Effector memory CD8-positive, alpha-beta T cell (primary cell): ENCODE measurements at regions not wholly inside any gene's neighbourhood (a gene's known extent, or its start where the extent isn't known, plus 50 kb on each side); places are given as distances from the start of the nearest gene placed in this dataset.

Experiments used
- ATAC-seq: fragments of 150-1000 bp; cut with Tn5 transposase; replicated peaks from 2 replicates; pipeline ENCODE4 v1.10.0; 2021; ENCODE audit warnings: mild to moderate bottlenecking, moderate library complexity
- DNase-seq, 3 experiments: peaks; one replicate each; pipeline ENCODE4 v3.0.0; 2021
- H3K27ac Mint-ChIP-seq, 2 donors: one replicate each; pipeline ENCODE4 v1.8.0; 2022; ENCODE audit warnings: mild to moderate bottlenecking in 2 of 2, mixed read lengths in 2 of 2, moderate library complexity in 2 of 2
- H3K27me3 Mint-ChIP-seq, 2 donors: one replicate each; pipeline ENCODE4 v1.8.0; 2022; ENCODE audit warnings: mixed read lengths in 2 of 2
- H3K36me3 Mint-ChIP-seq: one replicate; pipeline ENCODE4 v1.8.0; 2022; ENCODE audit warnings: mild to moderate bottlenecking, moderate library complexity, mixed read lengths; ENCODE audit not compliant: insufficient read depth
- H3K4me1 Mint-ChIP-seq, 2 donors: one replicate each; pipeline ENCODE4 v1.8.0; 2022; ENCODE audit warnings: low read depth in 2 of 2, mixed read lengths in 2 of 2
- H3K4me3 Mint-ChIP-seq, 2 donors: one replicate each; pipeline ENCODE4 v1.8.0; 2022; ENCODE audit warnings: mild to moderate bottlenecking in 2 of 2, mixed read lengths in 2 of 2, moderate library complexity in 2 of 2
- H3K9me3 Mint-ChIP-seq, 2 donors: one replicate each; pipeline ENCODE4 v1.8.0; 2022; ENCODE audit warnings: mixed read lengths in 2 of 2

DNA sequence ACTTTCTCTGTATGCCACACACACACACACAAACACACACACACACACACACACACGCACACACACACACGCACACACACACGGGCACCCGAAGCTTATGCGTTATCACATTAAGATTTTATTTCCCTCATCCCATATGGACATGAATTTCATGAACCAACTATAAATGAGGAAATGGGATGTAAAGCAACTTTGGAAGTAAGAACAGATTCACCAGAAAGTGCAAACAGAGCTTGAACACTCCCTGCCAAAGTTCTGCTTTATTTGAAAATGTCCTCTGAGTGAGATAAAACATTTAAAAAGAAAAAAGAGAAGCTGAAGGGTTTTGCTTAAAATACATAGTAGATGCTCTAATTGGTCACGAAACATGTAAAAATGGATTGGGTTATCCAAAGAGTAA lies 90.4 kb upstream of the OTX2 start:
- Mint-ChIP-seq H3K4me3 (no peak overlapping the region), H3K4me1 (no peaks in the 10 kb centered on the region), H3K27me3 (peaks cover 0 to 9% of the 10 kb centered on the region in 2 donors), H3K9me3 (peaks cover 0 to 2% of the 10 kb centered on the region in 2 donors), H3K27ac (no peak overlapping the region), H3K36me3 (no peaks in the 10 kb centered on the region)
- no peak for DNase-seq
- ATAC-seq = no peak

GRCh38 chr14:56899829-56900228 lies 89.5 kb upstream of the OTX2 start:
- Mint-ChIP-seq H3K9me3 (peaks cover 0 to 2% of the 10 kb centered on the region in 2 donors), H3K4me3 (no peak overlapping the region), H3K27ac (no peak overlapping the region), H3K4me1 (no peaks in the 10 kb centered on the region), H3K27me3 (peaks cover 6 to 18% of the 10 kb centered on the region in 2 donors), H3K36me3 (no peaks in the 10 kb centered on the region)
- ATAC-seq (no peak), DNase-seq (no peak)

DNA sequence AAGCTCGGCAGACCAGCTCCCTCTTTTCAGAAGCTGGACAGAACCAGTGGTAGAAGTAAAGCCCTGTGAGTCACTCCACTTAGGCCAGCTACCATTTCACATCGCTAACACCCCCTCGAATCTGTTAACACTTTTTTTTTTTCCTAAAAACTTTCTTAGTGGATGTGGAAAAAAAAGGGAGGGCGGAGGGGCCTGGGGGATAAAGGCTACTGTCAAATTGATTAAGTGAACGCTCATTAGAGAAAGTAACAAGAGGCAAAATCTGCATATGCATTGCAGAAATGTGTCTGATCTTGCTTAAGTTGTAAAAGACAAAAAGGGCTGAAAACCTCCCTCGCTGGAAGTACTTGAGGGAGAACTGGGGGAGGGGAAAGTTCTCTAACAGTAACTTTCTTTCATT lies 86.6 kb upstream of the OTX2 start:
- Mint-ChIP-seq H3K9me3 (peaks cover 0 to 2% of the 10 kb centered on the region in 2 donors), H3K4me1 (no peaks in the 10 kb centered on the region), H3K27me3 (peaks cover 14 to 38% of the 10 kb centered on the region in 2 donors), H3K4me3 (no peak overlapping the region), H3K36me3 (no peaks in the 10 kb centered on the region), H3K27ac (no peak overlapping the region)
- no peak for ATAC-seq
- no peak for DNase-seq

GRCh38 chr14:56896231-56896630 lies 86.0 kb upstream of the OTX2 start:
- H3K4me1 Mint-ChIP-seq = no peaks in the 10 kb centered on the region
- H3K9me3 Mint-ChIP-seq = peaks cover 0 to 2% of the 10 kb centered on the region in 2 donors
- H3K36me3 Mint-ChIP-seq = no peaks in the 10 kb centered on the region
- H3K4me3 Mint-ChIP-seq = no peak overlapping the region
- peaks cover 14 to 38% of the 10 kb centered on the region in 2 donors for H3K27me3 Mint-ChIP-seq
- ATAC-seq = no peak
- no peak for DNase-seq
- no peak overlapping the region for H3K27ac Mint-ChIP-seq

DNA sequence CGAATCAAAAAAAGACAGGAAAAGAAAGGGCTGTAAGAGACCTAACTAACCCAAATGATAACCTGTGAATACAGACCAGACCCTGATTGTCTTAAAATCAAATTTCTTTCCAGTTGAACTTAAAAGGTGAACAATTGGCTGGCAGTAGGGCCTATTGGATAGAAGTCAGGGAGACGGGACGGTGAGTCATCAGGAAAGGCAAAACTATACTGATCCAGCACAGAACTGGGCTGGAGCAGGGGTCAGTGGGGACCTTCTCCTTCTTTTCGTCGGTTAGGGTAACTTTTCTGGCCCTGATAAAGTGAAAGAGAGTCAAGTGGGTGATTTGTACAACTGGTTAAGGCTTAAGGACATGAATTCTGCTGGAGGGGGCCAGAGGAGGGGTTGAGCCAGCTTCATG lies 84.9 kb upstream of the OTX2 start:
- DNase-seq (no peak), ATAC-seq (no peak)
- Mint-ChIP-seq H3K36me3 (no peaks in the 10 kb centered on the region), H3K27me3 (peaks cover 14 to 32% of the 10 kb centered on the region in 2 donors), H3K4me3 (no peak overlapping the region), H3K27ac (no peak overlapping the region), H3K4me1 (no peaks in the 10 kb centered on the region), H3K9me3 (peaks cover 0 to 2% of the 10 kb centered on the region in 2 donors)

DNA sequence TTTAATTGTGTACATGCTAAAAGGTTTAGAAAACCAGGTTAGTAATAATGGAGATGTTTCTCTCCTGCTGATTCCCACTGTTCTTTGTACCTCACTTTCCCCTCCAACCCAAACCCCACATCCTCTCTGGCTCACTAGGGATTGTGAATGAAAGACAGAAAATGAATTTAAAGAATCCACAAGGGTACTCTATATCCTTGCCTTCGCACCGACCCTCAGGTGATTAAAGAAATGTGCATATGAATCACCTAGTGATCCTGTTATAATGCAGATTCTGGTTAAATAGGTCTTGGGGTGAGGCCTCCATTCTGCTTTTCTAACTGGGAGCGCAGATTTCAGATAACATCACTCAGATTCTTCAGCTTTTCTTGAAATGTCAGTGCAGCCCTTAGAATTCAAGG lies 84.3 kb upstream of the OTX2 start:
- H3K4me3 Mint-ChIP-seq = no peak overlapping the region
- ATAC-seq (no peak), DNase-seq (no peak)
- H3K27ac Mint-ChIP-seq = no peak overlapping the region
- no peaks in the 10 kb centered on the region for H3K36me3 Mint-ChIP-seq
- H3K4me1 Mint-ChIP-seq = no peaks in the 10 kb centered on the region
- H3K9me3 Mint-ChIP-seq = peaks cover 0 to 2% of the 10 kb centered on the region in 2 donors
- H3K27me3 Mint-ChIP-seq = peaks cover 14 to 30% of the 10 kb centered on the region in 2 donors

- no peak overlapping the region for H3K4me3 Mint-ChIP-seq
Measured at GRCh38 chr14:56892959-56893358, 82.7 kb upstream of the OTX2 start.

GRCh38 chr14:56891226-56891625 lies 80.9 kb upstream of the OTX2 start:
- Mint-ChIP-seq H3K27me3 (peaks cover 23 to 51% of the 10 kb centered on the region in 2 donors), H3K27ac (no peak overlapping the region), H3K9me3 (peaks cover 0 to 2% of the 10 kb centered on the region in 2 donors), H3K4me1 (no peaks in the 10 kb centered on the region), H3K36me3 (no peaks in the 10 kb centered on the region), H3K4me3 (no peak overlapping the region)
- DNase-seq = no peak
- ATAC-seq = no peak

More at GRCh38 chr14:56892959-56893358, 82.7 kb upstream of the OTX2 start:
- DNase-seq (no peak), ATAC-seq (no peak)
- Mint-ChIP-seq H3K4me1 (no peaks in the 10 kb centered on the region), H3K27ac (no peak overlapping the region), H3K36me3 (no peaks in the 10 kb centered on the region), H3K27me3 (peaks cover 23 to 44% of the 10 kb centered on the region in 2 donors), H3K9me3 (peaks cover 0 to 2% of the 10 kb centered on the region in 2 donors)

- Mint-ChIP-seq H3K4me3 (no peak overlapping the region), H3K4me1 (no peaks in the 10 kb centered on the region), H3K27me3 (peaks cover 16 to 40% of the 10 kb centered on the region in 2 donors), H3K36me3 (no peaks in the 10 kb centered on the region), H3K9me3 (no peaks in the 10 kb centered on the region), H3K27ac (no peak overlapping the region)
- ATAC-seq (no peak), DNase-seq (no peak)
Measured at GRCh38 chr14:56889705-56890104, 79.4 kb upstream of the OTX2 start.

DNA sequence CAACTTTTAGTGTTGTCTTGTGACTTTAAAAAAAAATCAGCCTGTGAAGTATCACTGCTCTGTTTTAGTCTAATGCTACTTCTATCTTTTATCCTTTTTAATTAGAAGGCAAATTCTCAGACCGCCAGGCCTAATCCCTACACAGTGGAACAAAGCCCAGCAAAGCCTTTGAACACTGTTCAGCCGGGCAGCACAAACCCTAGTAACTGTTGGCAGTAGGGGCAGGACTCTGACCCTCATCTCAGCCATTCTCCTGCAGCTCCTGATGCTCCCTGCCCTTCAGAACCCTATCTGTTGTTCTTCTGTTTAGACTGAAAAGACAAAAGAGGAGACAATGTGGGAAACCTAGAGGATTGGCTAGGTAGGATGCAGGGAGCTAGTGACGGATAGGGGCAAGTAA lies 78.0 kb upstream of the OTX2 start:
- peaks cover 20 to 36% of the 10 kb centered on the region in 2 donors for H3K27me3 Mint-ChIP-seq

DNA sequence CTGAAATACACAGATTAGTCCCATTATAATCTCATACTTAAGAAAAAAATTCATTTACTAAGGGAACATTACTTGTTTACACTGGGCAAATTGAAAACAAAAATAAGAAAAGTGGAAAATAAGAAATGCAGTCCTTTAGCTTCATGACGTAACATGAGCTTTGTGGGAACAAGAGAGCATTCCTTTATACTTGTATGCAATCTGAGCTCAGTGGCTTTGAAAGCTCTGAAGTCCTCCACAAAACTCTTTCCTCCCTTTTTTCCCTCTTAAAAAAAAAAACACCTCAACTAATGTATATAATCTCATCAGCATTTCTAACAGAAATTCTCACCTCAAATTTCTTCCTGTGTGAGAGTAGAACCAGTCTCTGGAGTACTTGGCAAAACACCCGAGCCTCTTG lies 76.9 kb upstream of the OTX2 start:
- ATAC-seq (no peak), DNase-seq (no peak)
- Mint-ChIP-seq H3K4me1 (no peaks in the 10 kb centered on the region), H3K9me3 (no peaks in the 10 kb centered on the region), H3K4me3 (no peak overlapping the region), H3K27ac (no peak overlapping the region), H3K36me3 (no peaks in the 10 kb centered on the region), H3K27me3 (peaks cover 13 to 31% of the 10 kb centered on the region in 2 donors)

More for the DNA sequence above, 78.0 kb upstream of the OTX2 start:
- ATAC-seq (no peak), DNase-seq (no peak)
- no peaks in the 10 kb centered on the region for H3K36me3 Mint-ChIP-seq
- H3K9me3 Mint-ChIP-seq = no peaks in the 10 kb centered on the region
- no peak overlapping the region for H3K4me3 Mint-ChIP-seq
- no peaks in the 10 kb centered on the region for H3K4me1 Mint-ChIP-seq
- H3K27ac Mint-ChIP-seq = no peak overlapping the region

- Mint-ChIP-seq H3K4me1 (no peaks in the 10 kb centered on the region), H3K36me3 (no peaks in the 10 kb centered on the region), H3K27ac (no peak overlapping the region), H3K27me3 (peaks cover 13 to 31% of the 10 kb centered on the region in 2 donors), H3K4me3 (no peak overlapping the region), H3K9me3 (no peaks in the 10 kb centered on the region)
- no peak for DNase-seq
- ATAC-seq = no peak
Measured at GRCh38 chr14:56886471-56887062, 76.3 kb upstream of the OTX2 start.

DNA sequence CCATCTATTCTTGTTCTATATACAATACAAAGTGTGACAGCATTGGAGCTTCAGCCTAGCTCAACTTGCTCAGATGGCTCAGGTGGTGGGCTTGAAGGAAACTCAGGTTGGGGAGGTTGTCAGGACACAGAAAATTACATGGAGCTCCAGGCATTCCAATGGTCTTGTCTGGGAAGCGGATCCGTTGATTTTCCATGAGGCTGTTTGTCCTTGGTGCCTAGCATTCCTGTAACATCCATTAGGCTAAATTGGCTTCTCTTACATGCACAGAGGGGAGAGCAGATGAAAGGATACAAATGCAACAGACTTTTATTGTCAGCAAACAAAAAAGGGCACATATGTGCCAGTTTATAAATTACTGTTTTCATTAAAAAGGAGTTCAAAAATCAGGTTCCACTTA lies 75.5 kb upstream of the OTX2 start:
- no peak for ATAC-seq

GRCh38 chr14:56884617-56885016 lies 74.3 kb upstream of the OTX2 start:
- no peak for ATAC-seq

More for the DNA sequence above, 75.5 kb upstream of the OTX2 start:
- Mint-ChIP-seq H3K9me3 (no peaks in the 10 kb centered on the region), H3K36me3 (no peaks in the 10 kb centered on the region), H3K4me3 (no peak overlapping the region), H3K27ac (no peak overlapping the region), H3K4me1 (no peaks in the 10 kb centered on the region), H3K27me3 (peaks cover 13 to 31% of the 10 kb centered on the region in 2 donors)
- no peak for DNase-seq

More at GRCh38 chr14:56884617-56885016, 74.3 kb upstream of the OTX2 start:
- H3K4me1 Mint-ChIP-seq = no peaks in the 10 kb centered on the region
- no peaks in the 10 kb centered on the region for H3K9me3 Mint-ChIP-seq
- H3K27ac Mint-ChIP-seq = no peak overlapping the region
- DNase-seq = no peak
- H3K36me3 Mint-ChIP-seq = no peaks in the 10 kb centered on the region
- no peak overlapping the region for H3K4me3 Mint-ChIP-seq
- peaks cover 13 to 31% of the 10 kb centered on the region in 2 donors for H3K27me3 Mint-ChIP-seq
